A172 (cell line): ENCODE measurements at regions not wholly inside any gene's neighbourhood (a gene's known extent, or its start where the extent isn't known, plus 50 kb on each side); places are given as distances from the start of the nearest gene placed in this dataset.

Experiments
- DNase-seq: peaks from one replicate; pipeline ENCODE4 v3.0.0-alpha.2; 2015; ENCODE audit warnings: low spot score

DNA sequence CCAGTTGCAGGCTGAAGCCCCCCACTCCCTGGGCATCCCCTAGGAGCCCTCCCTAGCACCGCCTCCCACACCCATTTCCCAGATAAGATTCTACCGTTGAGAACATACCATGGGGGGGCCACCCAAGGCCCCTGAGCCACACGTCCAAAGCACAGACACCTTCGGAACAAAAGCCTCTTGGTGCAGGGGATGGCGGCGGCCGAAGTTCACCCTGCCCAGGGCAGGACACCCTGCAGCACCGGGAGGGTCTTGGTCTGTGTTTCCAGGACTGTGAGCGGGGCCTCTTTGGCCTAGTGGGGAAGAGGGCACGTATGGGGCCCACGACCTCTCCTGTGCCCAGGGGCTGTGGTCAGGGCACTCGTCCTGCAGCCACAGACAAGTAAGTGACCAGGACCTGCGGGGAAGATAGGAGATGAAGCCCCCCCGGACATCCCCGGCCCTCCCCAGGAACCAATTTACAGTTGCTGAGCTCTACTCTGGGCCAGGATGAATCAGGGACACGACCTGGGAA lies 154.3 kb upstream of the C14orf180 start:
- DNase-seq: no peak

DNA sequence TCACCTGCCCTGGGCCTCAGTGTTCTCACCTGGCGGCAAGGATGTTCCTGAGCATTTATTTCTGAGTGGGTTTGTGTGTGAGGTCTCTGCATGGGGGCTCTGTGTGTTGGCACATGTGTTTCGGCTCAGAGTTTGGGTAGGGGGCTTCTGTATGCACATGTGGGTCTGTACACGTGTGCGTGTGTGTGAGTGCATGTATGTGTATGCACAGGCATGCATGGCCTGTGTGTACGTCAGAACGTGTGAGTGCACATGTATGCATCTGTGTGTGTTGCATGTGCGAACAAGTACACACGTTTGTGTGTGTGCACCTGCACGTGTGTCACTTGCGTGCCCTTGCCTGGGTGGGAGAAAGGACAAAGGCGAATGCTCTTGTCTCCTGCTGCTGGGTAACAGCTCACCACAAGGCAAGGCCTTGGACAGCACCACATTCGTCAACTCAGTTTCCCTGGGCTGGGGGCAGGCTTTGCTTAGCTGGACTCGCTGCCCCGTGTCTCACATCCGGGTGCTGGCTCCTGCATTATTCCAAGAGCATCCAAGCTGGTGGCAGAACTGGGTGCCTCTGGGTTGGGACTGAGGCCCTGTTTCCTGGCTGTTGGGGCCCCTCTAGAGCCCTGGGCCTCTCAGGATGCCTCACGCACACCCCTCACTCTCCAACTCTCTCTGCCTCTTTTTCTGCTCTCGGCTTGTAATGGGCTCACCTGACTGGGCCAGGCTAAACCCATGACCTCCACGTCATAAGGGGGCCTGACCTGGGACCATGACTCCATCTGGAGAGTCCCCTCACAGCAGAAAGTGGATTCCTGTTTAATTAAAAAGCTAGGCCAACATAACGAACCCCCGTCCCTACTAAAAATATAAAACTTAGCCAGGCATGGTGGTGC lies 153.6 kb upstream of the C14orf180 start:
- no peak for DNase-seq

DNA sequence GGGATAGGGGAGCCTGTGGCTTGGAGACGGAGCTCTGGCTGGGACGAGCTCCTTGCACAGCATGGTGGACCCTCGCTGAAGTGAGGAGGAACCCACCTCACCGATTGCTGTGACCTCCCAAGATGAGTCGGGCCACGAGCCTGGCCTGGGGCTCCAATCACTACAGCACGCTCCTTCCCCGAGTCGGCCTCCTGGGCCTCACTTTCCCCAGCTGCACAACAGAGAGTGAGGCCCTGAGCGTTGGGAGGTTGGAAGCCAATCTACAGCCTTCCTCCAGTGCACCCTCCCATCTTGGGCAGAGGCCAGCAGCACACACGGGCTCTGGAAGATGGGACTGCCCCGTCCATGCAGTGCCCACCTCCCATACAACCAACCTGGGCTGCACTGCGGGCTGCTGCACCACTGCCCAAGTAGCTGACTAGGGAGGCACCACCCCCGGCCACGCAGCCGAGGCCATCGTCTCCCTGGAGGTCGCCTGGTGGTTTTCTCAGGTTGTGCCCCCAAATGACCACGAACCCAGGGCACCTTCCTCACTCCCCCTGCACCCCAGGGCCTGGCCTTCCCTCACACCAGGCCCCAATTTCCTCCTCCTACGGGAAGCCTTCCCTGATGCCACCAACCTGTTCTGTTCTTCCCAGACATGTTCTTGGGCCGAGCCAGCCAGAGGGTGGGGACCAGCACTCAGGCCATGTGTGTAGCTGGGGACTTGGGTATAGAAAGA lies 152.3 kb upstream of the C14orf180 start:
- DNase-seq: no peak

DNA sequence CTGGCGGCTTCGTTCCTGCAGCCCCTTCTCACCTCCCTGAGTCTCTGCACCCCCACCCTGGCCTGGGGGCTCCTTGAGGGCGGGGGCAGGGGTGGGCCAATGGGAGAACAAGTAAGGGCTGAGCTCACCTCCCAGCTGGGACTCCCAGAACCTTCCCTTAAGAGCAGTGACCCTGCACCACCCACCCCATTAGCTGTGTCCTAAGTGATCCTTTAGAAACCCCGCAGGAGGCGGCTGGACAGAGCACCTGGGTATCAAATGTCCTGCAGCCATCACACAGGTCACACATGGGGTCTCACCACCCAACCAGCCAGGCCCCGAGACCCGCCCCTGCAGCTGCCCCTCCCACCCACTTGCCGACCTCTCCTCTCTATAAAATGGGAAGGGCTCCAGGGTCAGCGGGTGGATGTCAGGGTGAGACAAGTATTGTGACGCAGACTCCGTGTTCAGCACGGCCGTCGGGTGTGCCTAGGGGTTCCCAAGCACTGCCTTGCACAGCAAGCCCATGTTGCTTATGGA lies 151.2 kb upstream of the C14orf180 start:
- DNase-seq: no peak

DNA sequence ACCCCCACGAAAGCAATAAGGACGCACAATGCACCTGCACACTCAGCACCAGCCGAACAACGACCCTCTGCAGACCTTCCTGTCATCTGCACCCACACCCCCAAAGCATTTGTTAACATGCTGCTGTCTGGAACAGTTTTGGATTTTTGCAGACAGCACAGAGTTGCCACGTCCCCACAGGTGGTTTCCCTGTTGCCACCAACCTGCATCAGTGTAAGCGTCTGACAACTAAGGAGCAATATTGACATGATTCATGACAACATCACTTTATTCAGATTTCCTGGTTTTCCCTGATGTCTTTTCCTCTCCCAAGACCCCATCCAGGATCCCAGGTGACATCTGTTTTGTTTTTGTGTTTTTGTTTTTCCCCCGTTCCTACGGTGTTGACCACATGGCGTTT lies 150.7 kb upstream of the C14orf180 start:
- DNase-seq: no peak

DNA sequence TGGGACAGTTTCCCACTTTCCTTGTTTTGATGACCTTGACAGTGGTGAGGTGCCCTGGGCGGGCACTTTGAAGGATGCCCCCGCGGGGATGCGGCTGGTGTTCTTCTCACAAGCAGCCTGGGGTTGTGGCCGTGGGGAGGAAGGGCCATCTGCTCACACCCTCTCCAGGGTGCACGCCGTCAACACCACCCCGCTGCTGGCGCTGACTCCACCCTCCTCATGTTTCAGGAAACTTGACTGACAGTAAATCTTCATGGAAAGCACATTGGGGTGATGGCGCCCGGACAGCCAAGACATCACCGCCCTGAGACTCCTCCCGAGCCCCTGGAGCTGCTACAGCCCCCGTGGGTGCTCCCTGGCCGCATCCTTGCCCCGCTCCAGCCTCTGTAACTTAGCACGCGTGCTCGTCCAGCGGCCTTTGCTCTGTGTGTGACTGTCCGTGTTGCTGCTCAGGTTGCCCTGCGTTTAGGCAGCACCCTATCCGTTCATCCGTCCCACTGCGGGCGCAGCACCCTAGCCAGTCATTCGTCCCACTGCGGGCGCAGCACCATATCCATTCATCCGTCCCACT lies 150.2 kb upstream of the C14orf180 start:
- DNase-seq: no peak

DNA sequence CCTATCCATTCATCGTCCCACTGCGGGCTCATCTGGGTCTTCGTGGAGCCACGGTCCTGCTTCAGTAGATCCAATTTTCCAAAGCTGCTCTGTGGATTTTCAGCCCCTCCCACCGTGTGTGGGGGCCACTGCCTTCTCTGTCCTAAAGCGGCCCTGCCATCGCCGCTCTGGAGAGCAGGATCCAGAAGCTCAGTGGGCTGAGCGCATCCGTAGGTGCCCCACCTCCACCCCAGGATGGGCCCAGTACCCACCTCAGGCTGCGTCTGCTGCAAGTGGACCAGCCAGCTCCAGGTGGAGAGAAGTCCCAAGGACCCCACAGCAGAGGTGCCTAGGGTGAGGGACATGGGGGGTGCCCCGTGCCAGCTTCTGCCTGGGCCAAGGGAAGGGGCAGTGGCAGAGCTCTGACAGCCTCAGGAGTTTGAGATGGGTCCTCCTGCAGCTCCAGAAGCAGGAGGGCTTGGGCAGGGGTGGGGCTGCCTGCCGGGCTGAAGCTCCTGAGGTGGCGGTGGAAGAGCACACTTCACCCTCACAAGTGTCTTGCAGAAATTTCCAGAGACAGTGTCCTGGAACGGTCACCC lies 148.1 kb upstream of the C14orf180 start:
- no peak for DNase-seq

DNA sequence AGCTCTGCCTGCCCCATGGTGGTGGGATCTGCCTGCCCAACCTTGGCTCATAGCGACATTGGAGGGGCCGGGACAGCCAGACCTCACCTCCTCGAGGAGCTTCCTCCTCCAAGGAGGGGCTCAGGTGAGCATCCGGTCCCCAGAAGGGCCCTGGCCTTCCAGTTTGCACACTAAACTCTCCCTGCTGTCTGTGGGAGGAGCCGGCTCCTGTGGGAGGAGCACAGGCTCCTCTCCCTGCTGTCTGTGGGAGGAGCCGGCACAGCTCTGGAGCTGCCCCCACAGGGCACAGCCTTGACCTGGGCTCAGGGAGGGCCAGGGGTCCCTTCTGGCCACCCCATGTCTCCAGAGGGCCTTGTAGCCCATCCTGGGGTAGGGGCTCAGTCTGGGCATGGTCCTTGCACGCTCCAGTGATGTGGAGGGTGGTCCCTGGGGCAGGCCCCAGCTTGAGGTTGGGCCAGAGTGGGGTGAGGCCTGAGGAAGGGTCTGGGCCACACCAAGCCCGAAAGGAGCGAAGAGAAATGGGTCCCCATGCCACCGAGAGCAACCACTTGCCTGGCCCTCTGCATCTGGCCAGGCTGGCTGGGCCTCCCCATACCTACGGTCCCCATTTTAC lies 147.5 kb upstream of the C14orf180 start:
- no peak for DNase-seq

DNA sequence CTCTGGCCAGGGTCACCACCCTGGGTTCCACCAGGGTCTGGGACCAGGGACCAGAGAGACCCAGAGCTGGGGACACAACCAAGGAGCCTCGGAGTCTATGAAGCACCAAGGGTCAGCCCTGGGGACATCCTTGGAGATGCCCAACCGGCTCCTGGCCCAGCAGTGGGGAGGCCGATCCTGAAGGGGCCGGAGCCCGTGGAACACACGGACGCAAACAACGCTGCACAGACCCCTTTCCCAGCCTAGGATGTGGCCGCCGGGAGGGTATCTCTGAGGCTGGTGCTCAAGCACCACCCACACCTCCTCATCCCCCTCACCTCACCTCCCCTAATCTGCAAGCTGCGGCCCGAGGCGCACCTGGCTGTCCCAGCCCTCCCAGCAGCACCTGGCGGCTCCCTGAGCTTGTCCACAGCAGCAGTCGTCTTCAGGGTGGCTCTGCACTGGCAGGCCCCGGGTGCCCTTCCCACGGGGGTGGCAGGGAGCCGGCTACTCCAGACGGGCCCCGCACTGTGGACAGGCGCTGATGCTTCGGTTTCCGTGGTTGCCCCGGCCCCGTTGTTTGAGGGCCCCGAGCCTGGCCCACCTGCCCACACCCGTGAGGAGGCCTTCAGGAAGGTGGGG lies 146.8 kb upstream of the C14orf180 start:
- DNase-seq: no peak

DNA sequence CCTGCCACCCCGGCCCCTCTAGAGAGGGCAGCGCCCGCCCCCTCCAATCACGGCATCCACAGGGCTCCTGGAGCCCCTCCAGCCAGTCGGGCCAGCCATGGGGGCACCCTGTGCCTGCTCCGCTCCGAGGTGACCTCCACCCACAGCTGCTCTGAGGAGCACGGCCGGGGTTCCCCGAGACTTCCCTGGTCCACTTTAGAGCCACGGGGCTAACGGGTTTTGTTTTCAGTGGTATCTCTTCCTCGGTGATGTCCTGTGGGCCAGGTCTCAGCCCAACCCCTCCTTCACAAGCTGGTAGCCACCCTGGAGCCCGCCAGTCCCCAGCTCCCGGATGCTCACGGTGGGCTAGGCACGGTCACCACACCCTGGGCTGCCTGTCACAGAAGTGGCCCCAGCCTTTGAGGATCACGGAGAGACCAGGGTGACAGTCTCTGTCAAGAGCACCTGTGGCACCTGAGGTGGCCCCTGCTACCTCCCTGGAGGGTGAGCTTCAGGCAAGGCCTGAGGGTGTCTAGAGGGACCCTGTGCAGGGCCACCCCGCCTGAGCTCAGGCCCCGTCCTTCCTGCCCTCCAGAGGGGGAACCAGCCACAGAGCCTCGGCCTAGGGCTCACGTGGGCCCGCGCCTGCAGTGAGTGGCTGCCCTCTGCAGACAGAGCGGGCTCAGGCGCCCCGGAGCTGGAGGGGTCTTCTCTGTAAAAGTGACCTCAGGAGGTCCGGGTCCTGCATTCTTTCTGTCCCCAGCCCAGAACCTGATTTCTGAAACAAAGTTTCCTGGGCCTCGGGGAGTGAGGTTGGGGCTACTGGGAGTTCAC lies 146.0 kb upstream of the C14orf180 start:
- no peak for DNase-seq

DNA sequence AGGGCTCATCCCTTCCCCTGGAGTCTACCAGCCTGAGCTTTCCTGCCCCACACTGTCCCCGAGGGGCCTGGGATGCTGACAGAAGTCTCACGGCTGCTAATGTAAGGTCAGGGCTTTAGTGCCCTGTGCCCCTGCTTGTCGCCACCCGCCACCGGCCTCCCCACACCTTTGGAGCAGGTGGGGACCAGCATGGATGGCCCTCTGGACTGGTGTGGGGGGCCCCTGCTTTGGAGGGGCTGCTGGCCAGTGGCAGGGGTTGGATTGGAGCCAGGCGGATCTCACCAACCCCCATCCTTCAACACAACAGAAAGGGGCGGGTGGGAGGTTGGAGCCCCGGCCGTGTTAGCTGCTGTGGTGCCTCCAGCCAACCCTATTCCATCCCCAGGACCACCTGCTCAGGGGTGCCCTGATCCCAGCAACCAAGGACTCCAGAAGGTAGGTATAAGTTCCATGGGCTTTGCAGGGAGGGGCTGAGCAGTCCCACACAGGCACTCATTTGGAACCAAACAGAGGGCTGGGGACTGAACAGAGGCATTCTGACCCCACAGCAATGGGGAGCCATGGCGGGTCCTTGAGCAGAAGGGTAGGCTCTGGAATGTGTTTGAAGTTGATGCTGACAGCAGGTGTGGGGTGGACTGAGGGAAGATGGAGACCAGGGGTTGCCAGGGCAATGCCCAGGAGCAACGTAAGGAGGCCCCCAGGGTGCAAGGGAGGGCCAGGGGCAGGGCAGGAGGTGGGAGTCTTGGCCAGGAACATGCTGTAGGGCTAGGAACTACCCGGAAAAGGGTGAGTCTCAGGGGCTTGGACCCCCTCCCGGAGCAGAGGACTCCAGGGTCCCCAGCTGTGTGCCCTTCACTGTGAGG lies 145.1 kb upstream of the C14orf180 start:
- DNase-seq: no peak

DNA sequence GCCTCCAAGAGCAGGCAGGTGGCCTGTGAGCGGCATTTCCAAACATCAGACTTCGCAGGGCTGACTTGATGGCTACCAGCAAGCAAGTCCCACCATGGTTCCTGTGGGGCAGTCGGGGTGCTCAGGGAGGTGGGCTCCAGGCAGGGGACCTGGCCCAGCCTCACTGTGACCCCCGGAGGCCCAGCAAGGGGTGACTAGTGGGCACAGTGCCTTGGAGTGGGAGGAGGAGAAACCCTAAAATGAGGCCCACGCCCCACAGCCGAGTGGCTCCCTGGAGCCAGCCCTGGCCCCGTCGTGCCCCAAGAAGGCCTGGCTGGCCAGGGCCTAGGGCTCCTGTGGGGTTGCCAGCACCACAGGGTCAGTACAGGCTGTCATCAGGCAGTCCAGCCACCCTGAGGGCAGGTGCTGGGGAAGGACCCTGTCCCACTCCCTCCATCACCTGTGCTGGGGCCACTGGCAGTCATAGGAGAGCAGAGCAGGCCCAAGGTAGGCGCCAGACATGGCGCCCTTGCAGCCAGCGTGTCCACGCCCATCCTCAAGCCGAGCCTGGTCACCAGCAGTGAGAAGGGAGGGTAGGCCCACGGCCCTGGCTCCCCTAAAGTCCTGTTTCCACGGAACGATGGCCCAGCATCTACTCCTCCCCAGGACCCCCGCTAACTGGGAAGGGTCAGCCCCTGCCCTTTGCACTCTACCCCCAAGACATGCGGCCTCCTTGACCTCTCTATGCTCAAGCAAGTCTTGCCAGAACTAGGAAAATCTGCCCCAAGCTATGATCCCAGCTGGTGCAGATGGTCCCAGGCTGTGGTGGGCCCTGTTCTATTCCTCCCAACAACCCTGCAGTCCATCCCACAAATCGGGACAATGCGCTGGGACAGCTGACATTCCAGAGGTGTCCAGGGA lies 144.2 kb upstream of the C14orf180 start:
- no peak for DNase-seq

DNA sequence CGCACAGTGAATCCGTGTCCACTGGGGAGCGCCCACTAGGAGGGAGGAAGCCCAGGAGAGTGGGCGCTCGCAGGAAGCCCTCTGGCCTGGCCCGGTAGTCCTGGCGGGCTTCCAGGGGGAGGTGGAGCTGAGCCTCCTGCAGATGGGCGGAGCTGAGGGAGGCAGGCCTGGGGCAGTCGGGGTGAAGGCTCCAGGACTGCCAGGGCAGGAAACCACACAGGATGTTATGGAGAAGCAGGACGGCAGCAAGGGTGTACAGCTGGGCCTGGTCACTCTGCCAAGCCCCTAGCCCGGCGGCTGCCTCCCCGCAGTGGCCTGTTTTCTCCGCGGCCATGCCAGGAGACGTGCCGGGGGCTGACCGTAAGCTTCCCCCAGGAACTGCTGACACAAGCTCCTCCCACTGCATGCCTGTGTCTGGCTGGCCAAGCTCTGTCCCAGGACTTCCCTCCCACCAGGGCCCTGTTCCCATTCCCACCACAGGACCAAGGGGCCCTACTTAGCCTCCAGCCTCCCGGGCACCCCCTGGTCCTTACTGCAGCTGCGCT lies 143.4 kb upstream of the C14orf180 start:
- DNase-seq: peak; percentile 6

DNA sequence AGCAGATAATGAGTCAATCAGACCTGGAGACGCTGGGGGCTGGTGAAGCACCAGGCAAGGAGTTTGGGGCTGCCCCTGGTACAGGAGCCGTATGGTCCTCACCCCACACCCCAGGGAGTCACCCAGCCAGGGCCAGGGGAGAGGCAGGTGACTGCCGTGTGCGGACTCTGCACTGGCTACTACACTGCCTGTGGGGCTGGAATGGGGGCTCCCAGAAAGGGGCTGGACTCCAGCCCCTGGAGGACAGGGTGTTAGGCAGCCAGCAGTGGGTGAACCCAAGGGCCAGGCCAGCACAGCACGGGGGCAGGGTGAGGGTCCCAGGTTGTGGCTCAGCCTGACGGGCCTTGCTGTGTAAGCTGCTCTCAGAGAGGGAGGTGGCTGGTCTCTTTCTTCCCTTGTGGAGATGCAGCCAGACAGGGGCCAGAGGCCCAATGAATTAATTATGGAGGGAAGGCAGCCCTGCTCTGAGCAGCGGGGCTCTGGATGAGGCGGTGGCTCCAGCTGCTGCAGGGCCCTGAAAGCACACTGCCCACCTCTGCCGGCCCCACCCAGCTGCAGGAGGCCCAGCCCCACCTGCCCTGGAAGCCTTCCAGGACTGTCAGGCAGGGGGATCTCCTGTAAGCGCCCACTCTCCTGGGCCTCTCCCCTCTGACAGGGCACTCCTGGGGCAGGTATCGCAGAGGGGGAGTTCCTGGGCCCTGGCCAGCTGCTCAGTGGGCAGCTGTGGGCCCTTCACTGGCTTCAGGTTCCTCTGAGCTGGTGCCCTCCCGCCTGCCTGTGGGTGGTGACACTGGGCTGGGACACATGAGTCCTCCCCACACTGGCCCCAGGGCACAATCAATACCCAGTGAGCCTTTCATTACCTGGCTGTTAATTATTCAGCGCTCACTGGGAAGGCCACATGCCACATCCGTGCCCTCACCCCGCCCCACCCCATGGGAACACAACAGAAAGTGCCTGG lies 142.5 kb upstream of the C14orf180 start:
- no peak for DNase-seq

DNA sequence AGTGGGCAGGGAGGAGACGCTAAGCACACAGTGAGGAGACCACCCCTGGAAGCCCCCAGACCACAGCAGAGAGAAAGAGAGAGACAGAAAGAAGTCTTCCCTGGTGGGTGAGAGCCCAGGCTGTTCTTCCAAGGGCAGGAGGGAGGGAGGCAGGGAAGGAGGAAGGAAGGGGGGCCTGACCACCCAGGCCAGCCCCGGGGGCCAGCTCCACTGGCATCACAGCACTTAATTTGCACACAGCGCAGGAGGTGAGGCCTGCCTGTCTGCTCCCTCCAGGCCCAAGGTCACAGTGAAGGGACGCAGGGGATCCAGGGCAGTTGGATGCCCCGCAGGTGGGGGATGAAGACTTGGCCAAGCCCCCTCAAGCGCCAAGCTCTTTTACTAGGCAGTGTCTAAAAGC lies 141.9 kb upstream of the C14orf180 start:
- no peak for DNase-seq

DNA sequence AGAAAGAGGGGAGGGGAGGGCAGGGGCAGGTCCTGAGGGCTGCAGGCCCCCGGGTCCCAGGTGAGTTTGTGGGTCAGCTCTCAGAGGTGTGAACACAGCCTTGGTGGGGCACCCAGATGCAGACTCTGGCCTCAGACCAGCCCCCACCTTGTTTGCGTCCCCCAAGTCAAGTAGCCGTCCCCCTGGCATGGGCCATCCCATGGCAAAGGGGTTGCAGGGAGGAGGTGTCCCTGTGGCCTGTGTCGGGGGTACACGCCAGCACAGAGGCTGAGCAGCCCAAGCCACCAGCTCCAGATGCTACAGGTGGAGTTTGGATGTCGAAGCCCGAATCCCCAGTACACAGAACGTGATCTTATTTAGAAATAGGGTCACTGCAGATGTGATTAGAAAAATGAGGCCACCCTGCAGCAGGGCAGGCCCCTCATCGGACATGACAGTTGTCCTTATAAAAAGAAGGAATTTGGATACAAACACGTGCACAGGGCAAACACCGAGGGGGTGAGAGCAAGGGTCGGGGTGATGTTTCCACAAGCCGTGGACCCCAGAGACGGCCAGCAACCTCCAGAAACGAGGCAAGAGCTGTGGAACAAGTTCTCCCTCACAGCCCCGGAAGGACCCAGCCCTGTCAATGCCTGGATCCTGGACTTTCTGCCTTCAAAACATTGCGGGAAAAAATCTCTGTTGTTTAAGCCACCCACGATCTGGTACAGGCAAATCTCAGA lies 141.2 kb upstream of the C14orf180 start:
- no peak for DNase-seq
